ENCODE measurements at regions not wholly inside any gene's neighbourhood (a gene's known extent, or its start where the extent isn't known, plus 50 kb on each side); places are given as distances from the start of the nearest gene placed in this dataset.

DNA sequence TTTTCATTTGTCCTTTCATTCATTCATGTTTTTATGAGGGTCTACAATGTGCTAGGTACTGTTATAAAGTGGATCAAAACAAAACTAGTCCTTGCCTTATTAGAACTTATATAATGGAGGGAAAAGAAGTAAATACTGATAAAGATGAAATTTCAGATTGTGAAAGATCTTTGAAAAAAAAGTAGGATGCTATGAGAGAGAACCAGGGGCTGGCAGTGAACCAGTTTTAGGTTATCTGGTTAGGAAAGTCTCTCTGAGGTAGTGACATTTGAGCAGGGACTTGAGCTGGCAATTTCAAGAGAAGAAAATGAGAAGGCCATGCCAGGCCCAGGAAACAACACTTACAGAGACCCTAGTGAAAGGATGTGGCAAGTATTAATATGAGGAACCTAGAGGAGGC, 57.3 kb upstream of the E2F7 start:
- Histone ChIP-seq H4K20me1 (ENCODE audit: control insufficient read depth, insufficient read depth, low read length, poor library complexity, severe bottlenecking) (no peaks in the 10 kb centered on the region), H3K4me1 (ENCODE audit: control insufficient read depth in 2 of 2, insufficient read depth in 2 of 2, low read length in 2 of 2) (no peaks in the 10 kb centered on the region), H3K79me2 (ENCODE audit: control insufficient read depth, insufficient read depth, low read length) (no peaks in the 10 kb centered on the region), H3K9me3 (ENCODE audit: control extremely low read depth in 1 of 3, control insufficient read depth in 2 of 3, insufficient read depth in 1 of 3, low read length in 2 of 3) (no peaks in the 10 kb centered on the region), H3K27me3 (replicated peaks in 1 of 4; ENCODE audit: control extremely low read depth in 1 of 4, control insufficient read depth in 3 of 4, insufficient read depth in 4 of 4, low read length in 3 of 4) (no peaks in the 10 kb centered on the region), H3K9ac (ENCODE audit: low read length) (no peak overlapping the region), H3K27ac (ENCODE audit: low read length in 2 of 2) (no peak overlapping the region), H3K4me3 (ENCODE audit: control extremely low read depth in 1 of 5, extremely low read depth in 1 of 5, insufficient read depth in 1 of 5, low read depth in 2 of 5, low read length in 4 of 5) (no peak overlapping the region), H3K36me3 (replicated peaks in 1 of 2; ENCODE audit: control extremely low read depth in 1 of 2, control insufficient read depth in 1 of 2, extremely low read depth in 1 of 2, insufficient read depth in 2 of 2, low read length in 1 of 2) (no peaks in the 10 kb centered on the region), H3K4me2 (replicated peaks; ENCODE audit: low read depth, low read length, poor library complexity, severe bottlenecking) (no peak overlapping the region), H2AFZ (ENCODE audit: insufficient read depth, low read depth, low read length, poor library complexity, severe bottlenecking) (no peak overlapping the region)
- no peaks in the 10 kb centered on the region for H3K4me1 Mint-ChIP-seq
- H3K27me3 Mint-ChIP-seq, result peaks cover 10% of the 10 kb centered on the region
- H3K9me3 Mint-ChIP-seq (ENCODE audit: insufficient read depth), result no peaks in the 10 kb centered on the region
- no peak for DNase-seq
- TF ChIP-seq, protein P1, sequence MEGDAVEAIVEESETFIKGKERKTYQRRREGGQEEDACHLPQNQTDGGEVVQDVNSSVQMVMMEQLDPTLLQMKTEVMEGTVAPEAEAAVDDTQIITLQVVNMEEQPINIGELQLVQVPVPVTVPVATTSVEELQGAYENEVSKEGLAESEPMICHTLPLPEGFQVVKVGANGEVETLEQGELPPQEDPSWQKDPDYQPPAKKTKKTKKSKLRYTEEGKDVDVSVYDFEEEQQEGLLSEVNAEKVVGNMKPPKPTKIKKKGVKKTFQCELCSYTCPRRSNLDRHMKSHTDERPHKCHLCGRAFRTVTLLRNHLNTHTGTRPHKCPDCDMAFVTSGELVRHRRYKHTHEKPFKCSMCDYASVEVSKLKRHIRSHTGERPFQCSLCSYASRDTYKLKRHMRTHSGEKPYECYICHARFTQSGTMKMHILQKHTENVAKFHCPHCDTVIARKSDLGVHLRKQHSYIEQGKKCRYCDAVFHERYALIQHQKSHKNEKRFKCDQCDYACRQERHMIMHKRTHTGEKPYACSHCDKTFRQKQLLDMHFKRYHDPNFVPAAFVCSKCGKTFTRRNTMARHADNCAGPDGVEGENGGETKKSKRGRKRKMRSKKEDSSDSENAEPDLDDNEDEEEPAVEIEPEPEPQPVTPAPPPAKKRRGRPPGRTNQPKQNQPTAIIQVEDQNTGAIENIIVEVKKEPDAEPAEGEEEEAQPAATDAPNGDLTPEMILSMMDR (IDR thresholded peaks at IDR 0.05), result no peak
- TF ChIP-seq EZH2 (IDR thresholded peaks at IDR 0.05; ENCODE audit: borderline replicate concordance, insufficient read depth, low read depth, low read length, poor library complexity, severe bottlenecking), result no peak
- intact Hi-C loops (cut with micrococcal nuclease), result no loop called here
- H3K27ac Mint-ChIP-seq, result no peak overlapping the region
- ChIA-PET CTCF (no interaction called here), POLR2A (no interaction called here)
- ATAC-seq (ENCODE audit: low read depth), result no peak
- H3K4me3 Mint-ChIP-seq, result no peak overlapping the region

DNA sequence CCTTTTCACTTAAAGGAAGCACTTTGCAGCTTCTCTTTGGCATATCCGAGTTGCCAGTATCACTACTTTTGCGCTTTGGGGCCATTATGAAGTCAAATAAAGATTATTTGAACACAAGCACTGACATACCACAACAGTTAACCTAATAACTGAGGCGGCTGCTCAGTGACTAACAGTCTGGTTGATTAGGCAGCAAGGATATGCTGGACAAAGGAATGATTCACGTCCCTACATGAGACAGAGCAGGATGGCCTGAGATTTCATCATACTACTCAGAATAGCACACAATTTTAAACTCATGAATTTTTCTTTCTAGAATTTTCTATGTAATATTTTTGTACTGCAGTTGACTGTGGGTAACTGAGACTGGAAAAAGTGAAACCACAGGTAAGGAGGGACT, 56.9 kb upstream of the E2F7 start:
- Mint-ChIP-seq H3K27ac (no peak overlapping the region), H3K4me3 (no peak overlapping the region), H3K27me3 (peaks cover 10% of the 10 kb centered on the region), H3K4me1 (no peaks in the 10 kb centered on the region), H3K9me3 (ENCODE audit: insufficient read depth) (no peaks in the 10 kb centered on the region)
- Histone ChIP-seq H3K9ac (ENCODE audit: low read length) (no peak overlapping the region), H3K79me2 (ENCODE audit: control insufficient read depth, insufficient read depth, low read length) (no peaks in the 10 kb centered on the region), H3K4me1 (ENCODE audit: control insufficient read depth in 2 of 2, insufficient read depth in 2 of 2, low read length in 2 of 2) (no peaks in the 10 kb centered on the region), H3K4me3 (ENCODE audit: control extremely low read depth in 1 of 5, extremely low read depth in 1 of 5, insufficient read depth in 1 of 5, low read depth in 2 of 5, low read length in 4 of 5) (no peak overlapping the region), H3K36me3 (replicated peaks in 1 of 2; ENCODE audit: control extremely low read depth in 1 of 2, control insufficient read depth in 1 of 2, extremely low read depth in 1 of 2, insufficient read depth in 2 of 2, low read length in 1 of 2) (no peaks in the 10 kb centered on the region), H3K27me3 (replicated peaks in 1 of 4; ENCODE audit: control extremely low read depth in 1 of 4, control insufficient read depth in 3 of 4, insufficient read depth in 4 of 4, low read length in 3 of 4) (no peaks in the 10 kb centered on the region), H3K27ac (ENCODE audit: low read length in 2 of 2) (no peak overlapping the region), H3K9me3 (ENCODE audit: control extremely low read depth in 1 of 3, control insufficient read depth in 2 of 3, insufficient read depth in 1 of 3, low read length in 2 of 3) (no peaks in the 10 kb centered on the region), H3K4me2 (replicated peaks; ENCODE audit: low read depth, low read length, poor library complexity, severe bottlenecking) (no peak overlapping the region), H2AFZ (ENCODE audit: insufficient read depth, low read depth, low read length, poor library complexity, severe bottlenecking) (no peak overlapping the region), H4K20me1 (ENCODE audit: control insufficient read depth, insufficient read depth, low read length, poor library complexity, severe bottlenecking) (no peaks in the 10 kb centered on the region)
- ATAC-seq (ENCODE audit: low read depth), result no peak
- TF ChIP-seq, protein P1 (IDR thresholded peaks at IDR 0.05), result no peak
- no peak for TF ChIP-seq EZH2 (IDR thresholded peaks at IDR 0.05; ENCODE audit: borderline replicate concordance, insufficient read depth, low read depth, low read length, poor library complexity, severe bottlenecking)
- ChIA-PET POLR2A (no interaction called here), CTCF (no interaction called here)
- no peak for DNase-seq
- intact Hi-C loops (cut with micrococcal nuclease), result no loop called here
- no CpG with 5 or more reads among the region's 4 CpGs for WGBS (ENCODE audit: insufficient coverage)
